ENCODE measurements at regions not wholly inside any gene's neighbourhood (a gene's known extent, or its start where the extent isn't known, plus 50 kb on each side); places are given as distances from the start of the nearest gene placed in this dataset.

GRCh38 chr3:103388214-103388613 is 953.4 kb downstream of the ZPLD1 start:
- Mint-ChIP-seq H3K36me3 (ENCODE audit: low read depth) (no peaks in the 10 kb centered on the region), H3K4me1 (ENCODE audit: low read depth) (no peaks in the 10 kb centered on the region), H3K9me3 (no peaks in the 10 kb centered on the region), H3K27me3 (no peaks in the 10 kb centered on the region), H3K27ac (no peak overlapping the region), H3K4me3 (no peak overlapping the region)
- DNase-seq = no peak

GRCh38 chr3:103389356-103389755 is 954.5 kb downstream of the ZPLD1 start:
- H3K27me3 Mint-ChIP-seq = no peaks in the 10 kb centered on the region
- no peaks in the 10 kb centered on the region for H3K36me3 Mint-ChIP-seq (ENCODE audit: low read depth)
- H3K4me1 Mint-ChIP-seq (ENCODE audit: low read depth) = no peaks in the 10 kb centered on the region
- no peak for DNase-seq
- H3K4me3 Mint-ChIP-seq = no peak overlapping the region
- no peak overlapping the region for H3K27ac Mint-ChIP-seq
- no peaks in the 10 kb centered on the region for H3K9me3 Mint-ChIP-seq

- H3K27ac Mint-ChIP-seq = no peak overlapping the region
- H3K4me1 Mint-ChIP-seq (ENCODE audit: low read depth) = no peaks in the 10 kb centered on the region
- H3K27me3 Mint-ChIP-seq = no peaks in the 10 kb centered on the region
- H3K36me3 Mint-ChIP-seq (ENCODE audit: low read depth) = no peaks in the 10 kb centered on the region
- no peaks in the 10 kb centered on the region for H3K9me3 Mint-ChIP-seq
- H3K4me3 Mint-ChIP-seq = no peak overlapping the region
- no peak for DNase-seq
Observed at GRCh38 chr3:103393395-103394186, 958.8 kb downstream of the ZPLD1 start.

- Mint-ChIP-seq H3K36me3 (ENCODE audit: low read depth) (no peaks in the 10 kb centered on the region), H3K27ac (no peak overlapping the region), H3K27me3 (no peaks in the 10 kb centered on the region), H3K4me3 (no peak overlapping the region), H3K4me1 (ENCODE audit: low read depth) (no peaks in the 10 kb centered on the region), H3K9me3 (peaks cover 5% of the 10 kb centered on the region)
- no peak for DNase-seq
Observed at GRCh38 chr3:103403191-103403590, 968.4 kb downstream of the ZPLD1 start.

- H3K4me3 Mint-ChIP-seq = no peak overlapping the region
- peaks cover 2% of the 10 kb centered on the region for H3K9me3 Mint-ChIP-seq
- no peaks in the 10 kb centered on the region for H3K36me3 Mint-ChIP-seq (ENCODE audit: low read depth)
- no peak overlapping the region for H3K27ac Mint-ChIP-seq
- H3K4me1 Mint-ChIP-seq (ENCODE audit: low read depth) = no peaks in the 10 kb centered on the region
- H3K27me3 Mint-ChIP-seq = no peaks in the 10 kb centered on the region
- DNase-seq = no peak
Observed at GRCh38 chr3:103406320-103406850, 971.6 kb downstream of the ZPLD1 start.

- Mint-ChIP-seq H3K36me3 (ENCODE audit: low read depth) (no peaks in the 10 kb centered on the region), H3K27ac (no peak overlapping the region), H3K9me3 (no peaks in the 10 kb centered on the region), H3K4me3 (no peak overlapping the region), H3K4me1 (ENCODE audit: low read depth) (no peaks in the 10 kb centered on the region), H3K27me3 (no peaks in the 10 kb centered on the region)
- no peak for DNase-seq
Observed at GRCh38 chr3:103410231-103410630, 975.4 kb downstream of the ZPLD1 start.

- H3K9me3 Mint-ChIP-seq = no peaks in the 10 kb centered on the region
- DNase-seq = no peak
- H3K4me3 Mint-ChIP-seq = no peak overlapping the region
- no peaks in the 10 kb centered on the region for H3K27me3 Mint-ChIP-seq
- no peak overlapping the region for H3K27ac Mint-ChIP-seq
- no peaks in the 10 kb centered on the region for H3K36me3 Mint-ChIP-seq (ENCODE audit: low read depth)
- H3K4me1 Mint-ChIP-seq (ENCODE audit: low read depth) = no peaks in the 10 kb centered on the region
Observed at GRCh38 chr3:103421460-103421859, 986.6 kb downstream of the ZPLD1 start.

GRCh38 chr3:103437883-103438282 is 1003.1 kb downstream of the ZPLD1 start:
- H3K27me3 Mint-ChIP-seq = no peaks in the 10 kb centered on the region
- DNase-seq = no peak
- H3K9me3 Mint-ChIP-seq = peaks cover 12% of the 10 kb centered on the region
- H3K27ac Mint-ChIP-seq = no peak overlapping the region
- H3K4me1 Mint-ChIP-seq (ENCODE audit: low read depth) = no peaks in the 10 kb centered on the region
- no peak overlapping the region for H3K4me3 Mint-ChIP-seq
- H3K36me3 Mint-ChIP-seq (ENCODE audit: low read depth) = no peaks in the 10 kb centered on the region

- H3K4me3 Mint-ChIP-seq = no peak overlapping the region
- H3K4me1 Mint-ChIP-seq (ENCODE audit: low read depth) = no peaks in the 10 kb centered on the region
- no peak overlapping the region for H3K27ac Mint-ChIP-seq
- DNase-seq = no peak
- no peaks in the 10 kb centered on the region for H3K36me3 Mint-ChIP-seq (ENCODE audit: low read depth)
- no peaks in the 10 kb centered on the region for H3K27me3 Mint-ChIP-seq
- H3K9me3 Mint-ChIP-seq = peaks cover 12% of the 10 kb centered on the region
Observed at GRCh38 chr3:103440539-103441203, 1005.9 kb downstream of the ZPLD1 start.

- Mint-ChIP-seq H3K9me3 (peaks cover 2% of the 10 kb centered on the region), H3K4me3 (no peak overlapping the region), H3K36me3 (ENCODE audit: low read depth) (no peaks in the 10 kb centered on the region), H3K27ac (no peak overlapping the region), H3K27me3 (no peaks in the 10 kb centered on the region), H3K4me1 (ENCODE audit: low read depth) (no peaks in the 10 kb centered on the region)
- DNase-seq = no peak
Observed at GRCh38 chr3:103446953-103447629, 1012.3 kb downstream of the ZPLD1 start.

- Mint-ChIP-seq H3K4me3 (no peak overlapping the region), H3K9me3 (peaks cover 2% of the 10 kb centered on the region), H3K36me3 (ENCODE audit: low read depth) (no peaks in the 10 kb centered on the region), H3K27ac (no peak overlapping the region), H3K4me1 (ENCODE audit: low read depth) (no peaks in the 10 kb centered on the region), H3K27me3 (no peaks in the 10 kb centered on the region)
- DNase-seq = no peak
Observed at GRCh38 chr3:103453152-103453551, 1018.3 kb downstream of the ZPLD1 start.

GRCh38 chr3:103459815-103460214 is 1025.0 kb downstream of the ZPLD1 start:
- Mint-ChIP-seq H3K9me3 (peaks cover 7% of the 10 kb centered on the region), H3K4me3 (no peak overlapping the region), H3K27ac (no peak overlapping the region), H3K4me1 (ENCODE audit: low read depth) (no peaks in the 10 kb centered on the region), H3K36me3 (ENCODE audit: low read depth) (no peaks in the 10 kb centered on the region), H3K27me3 (no peaks in the 10 kb centered on the region)
- DNase-seq = no peak

GRCh38 chr3:103470498-103470897 is 1035.7 kb downstream of the ZPLD1 start:
- no peaks in the 10 kb centered on the region for H3K36me3 Mint-ChIP-seq (ENCODE audit: low read depth)
- H3K27ac Mint-ChIP-seq = no peak overlapping the region
- no peaks in the 10 kb centered on the region for H3K9me3 Mint-ChIP-seq

GRCh38 chr3:103494011-103494410 is 1059.2 kb downstream of the ZPLD1 start:
- Mint-ChIP-seq H3K4me1 (ENCODE audit: low read depth) (no peaks in the 10 kb centered on the region), H3K4me3 (no peak overlapping the region), H3K27me3 (no peaks in the 10 kb centered on the region), H3K36me3 (ENCODE audit: low read depth) (no peaks in the 10 kb centered on the region), H3K27ac (no peak overlapping the region), H3K9me3 (no peaks in the 10 kb centered on the region)
- DNase-seq = no peak

More at GRCh38 chr3:103470498-103470897, 1035.7 kb downstream of the ZPLD1 start:
- Mint-ChIP-seq H3K4me3 (no peak overlapping the region), H3K4me1 (ENCODE audit: low read depth) (no peaks in the 10 kb centered on the region), H3K27me3 (no peaks in the 10 kb centered on the region)
- DNase-seq = no peak

- H3K9me3 Mint-ChIP-seq = no peaks in the 10 kb centered on the region
- H3K4me3 Mint-ChIP-seq = no peak overlapping the region
- DNase-seq = no peak
- H3K27me3 Mint-ChIP-seq = no peaks in the 10 kb centered on the region
- no peak overlapping the region for H3K27ac Mint-ChIP-seq
- no peaks in the 10 kb centered on the region for H3K36me3 Mint-ChIP-seq (ENCODE audit: low read depth)
- no peaks in the 10 kb centered on the region for H3K4me1 Mint-ChIP-seq (ENCODE audit: low read depth)
Observed at GRCh38 chr3:103494512-103494911, 1059.7 kb downstream of the ZPLD1 start.

Data from activated T-cell treated with anti-CD3 and anti-CD28 coated beads, Interleukin-2, amount 50 U/mL, for 24 hours (primary cell).